ENCODE measurements at regions not wholly inside any gene's neighbourhood (a gene's known extent, or its start where the extent isn't known, plus 50 kb on each side); places are given as distances from the start of the nearest gene placed in this dataset.

- ChIA-PET POLR2A (no interaction called here), CTCF (interaction anchor here (0.7 kb wide), 1 partner anchor 701 kb away, joined by 3 read pairs; no protein-coding TSS in a partner anchor)
- Mint-ChIP-seq H3K4me1 (ENCODE audit: low read depth) (no peaks in the 10 kb centered on the region), H3K36me3 (no peaks in the 10 kb centered on the region), H3K9me3 (peaks cover 10% of the 10 kb centered on the region), H3K4me3 (no peak overlapping the region), H3K27me3 (no peaks in the 10 kb centered on the region), H3K27ac (no peak overlapping the region)
- intact Hi-C loops (cut with micrococcal nuclease) = no loop called here
- DNase-seq = no peak
These were observed 1048.0 kb downstream of the LRFN5 start for GRCh38 chr14:42654707-42655106.

- Mint-ChIP-seq H3K27ac (no peak overlapping the region), H3K4me1 (ENCODE audit: low read depth) (no peaks in the 10 kb centered on the region), H3K4me3 (no peak overlapping the region), H3K9me3 (peaks cover 20% of the 10 kb centered on the region), H3K27me3 (no peaks in the 10 kb centered on the region), H3K36me3 (no peaks in the 10 kb centered on the region)
- no peak for DNase-seq
- ChIA-PET POLR2A (no interaction called here), CTCF (no interaction called here)
- intact Hi-C loops (cut with micrococcal nuclease) = no loop called here
These were observed 1036.1 kb downstream of the LRFN5 start for GRCh38 chr14:42642787-42643186.

GRCh38 chr14:42633504-42634095 lies 1026.9 kb downstream of the LRFN5 start:
- H3K4me1 Mint-ChIP-seq (ENCODE audit: low read depth) = no peaks in the 10 kb centered on the region
- H3K27ac Mint-ChIP-seq = no peak overlapping the region
- POLR2A ChIA-PET = no interaction called here
- H3K4me3 Mint-ChIP-seq = no peak overlapping the region
- no peaks in the 10 kb centered on the region for H3K36me3 Mint-ChIP-seq
- DNase-seq = no peak
- H3K27me3 Mint-ChIP-seq = no peaks in the 10 kb centered on the region
- intact Hi-C loops (cut with micrococcal nuclease) = no loop called here
- CTCF ChIA-PET = interaction anchor here (0.6 kb wide), 1 partner anchor 1786 kb away, joined by 3 read pairs; no protein-coding TSS in a partner anchor
- H3K9me3 Mint-ChIP-seq = no peaks in the 10 kb centered on the region

GRCh38 chr14:42629553-42629952 lies 1022.9 kb downstream of the LRFN5 start:
- intact Hi-C loops (cut with micrococcal nuclease) = no loop called here
- Mint-ChIP-seq H3K4me1 (ENCODE audit: low read depth) (no peaks in the 10 kb centered on the region), H3K27me3 (no peaks in the 10 kb centered on the region), H3K27ac (no peak overlapping the region), H3K4me3 (no peak overlapping the region), H3K36me3 (no peaks in the 10 kb centered on the region), H3K9me3 (no peaks in the 10 kb centered on the region)
- DNase-seq = no peak
- CTCF ChIA-PET = no interaction called here
- POLR2A ChIA-PET = no interaction called here

- DNase-seq = no peak
- Mint-ChIP-seq H3K27ac (no peak overlapping the region), H3K4me3 (no peak overlapping the region), H3K27me3 (no peaks in the 10 kb centered on the region), H3K36me3 (no peaks in the 10 kb centered on the region), H3K9me3 (no peaks in the 10 kb centered on the region), H3K4me1 (ENCODE audit: low read depth) (no peaks in the 10 kb centered on the region)
- CTCF ChIA-PET = no interaction called here
- intact Hi-C loops (cut with micrococcal nuclease) = no loop called here
- POLR2A ChIA-PET = no interaction called here
These were observed 1021.9 kb downstream of the LRFN5 start for GRCh38 chr14:42628602-42629001.

- POLR2A ChIA-PET = no interaction called here
- Mint-ChIP-seq H3K27me3 (no peaks in the 10 kb centered on the region), H3K9me3 (no peaks in the 10 kb centered on the region)
These were observed 1020.3 kb downstream of the LRFN5 start for GRCh38 chr14:42626986-42627385.

GRCh38 chr14:42624980-42625761 lies 1018.5 kb downstream of the LRFN5 start:
- ChIA-PET POLR2A (no interaction called here), CTCF (no interaction called here)
- no peak for DNase-seq
- Mint-ChIP-seq H3K27ac (no peak overlapping the region), H3K4me3 (no peak overlapping the region), H3K4me1 (ENCODE audit: low read depth) (no peaks in the 10 kb centered on the region), H3K27me3 (no peaks in the 10 kb centered on the region), H3K36me3 (no peaks in the 10 kb centered on the region), H3K9me3 (peaks cover under 1% of the 10 kb centered on the region)
- intact Hi-C loops (cut with micrococcal nuclease) = loop anchor here (1.0 kb wide), 1 partner anchor 42 kb away; no protein-coding TSS in a partner anchor

More at GRCh38 chr14:42626986-42627385, 1020.3 kb downstream of the LRFN5 start:
- H3K4me1 Mint-ChIP-seq (ENCODE audit: low read depth) = no peaks in the 10 kb centered on the region
- no peak overlapping the region for H3K4me3 Mint-ChIP-seq
- CTCF ChIA-PET = no interaction called here
- DNase-seq = no peak
- intact Hi-C loops (cut with micrococcal nuclease) = no loop called here
- no peak overlapping the region for H3K27ac Mint-ChIP-seq
- H3K36me3 Mint-ChIP-seq = no peaks in the 10 kb centered on the region

GRCh38 chr14:42617005-42617404 lies 1010.3 kb downstream of the LRFN5 start:
- ChIA-PET CTCF (interaction anchor here (0.9 kb wide), 1 partner anchor 30 kb away, joined by 3 read pairs; no protein-coding TSS in a partner anchor), POLR2A (no interaction called here)
- Mint-ChIP-seq H3K27ac (no peak overlapping the region), H3K36me3 (no peaks in the 10 kb centered on the region), H3K4me1 (ENCODE audit: low read depth) (no peaks in the 10 kb centered on the region), H3K4me3 (no peak overlapping the region), H3K9me3 (peaks cover 6% of the 10 kb centered on the region), H3K27me3 (no peaks in the 10 kb centered on the region)
- DNase-seq = no peak
- intact Hi-C loops (cut with micrococcal nuclease) = no loop called here

- H3K27ac Mint-ChIP-seq = no peak overlapping the region
- POLR2A ChIA-PET = no interaction called here
- H3K4me1 Mint-ChIP-seq (ENCODE audit: low read depth) = no peaks in the 10 kb centered on the region
- no peaks in the 10 kb centered on the region for H3K27me3 Mint-ChIP-seq
- H3K36me3 Mint-ChIP-seq = no peaks in the 10 kb centered on the region
- no peak overlapping the region for H3K4me3 Mint-ChIP-seq
- DNase-seq = no peak
- intact Hi-C loops (cut with micrococcal nuclease) = no loop called here
- H3K9me3 Mint-ChIP-seq = peaks cover 4% of the 10 kb centered on the region
- CTCF ChIA-PET = no interaction called here
These were observed 1000.2 kb downstream of the LRFN5 start for GRCh38 chr14:42606839-42607238.

GRCh38 chr14:42602336-42602845 lies 995.7 kb downstream of the LRFN5 start:
- Mint-ChIP-seq H3K27me3 (no peaks in the 10 kb centered on the region), H3K27ac (no peak overlapping the region), H3K4me1 (ENCODE audit: low read depth) (no peaks in the 10 kb centered on the region), H3K9me3 (peaks cover 12% of the 10 kb centered on the region), H3K4me3 (no peak overlapping the region), H3K36me3 (no peaks in the 10 kb centered on the region)
- CTCF ChIA-PET = no interaction called here
- intact Hi-C loops (cut with micrococcal nuclease) = no loop called here
- DNase-seq = no peak
- POLR2A ChIA-PET = no interaction called here

GRCh38 chr14:42572032-42572431 lies 965.4 kb downstream of the LRFN5 start:
- POLR2A ChIA-PET = no interaction called here
- no peaks in the 10 kb centered on the region for H3K4me1 Mint-ChIP-seq (ENCODE audit: low read depth)
- H3K36me3 Mint-ChIP-seq = no peaks in the 10 kb centered on the region
- no peaks in the 10 kb centered on the region for H3K27me3 Mint-ChIP-seq
- H3K27ac Mint-ChIP-seq = no peak overlapping the region
- H3K4me3 Mint-ChIP-seq = no peak overlapping the region
- H3K9me3 Mint-ChIP-seq = peaks cover 46% of the 10 kb centered on the region
- DNase-seq = no peak
- CTCF ChIA-PET = no interaction called here
- intact Hi-C loops (cut with micrococcal nuclease) = no loop called here

GRCh38 chr14:42569227-42569626 lies 962.6 kb downstream of the LRFN5 start:
- Mint-ChIP-seq H3K4me1 (ENCODE audit: low read depth) (no peaks in the 10 kb centered on the region), H3K27me3 (no peaks in the 10 kb centered on the region), H3K4me3 (no peak overlapping the region), H3K9me3 (peaks cover 24% of the 10 kb centered on the region), H3K27ac (no peak overlapping the region), H3K36me3 (no peaks in the 10 kb centered on the region)
- POLR2A ChIA-PET = no interaction called here
- no peak for DNase-seq
- intact Hi-C loops (cut with micrococcal nuclease) = no loop called here
- CTCF ChIA-PET = no interaction called here

GRCh38 chr14:42565556-42565955 lies 958.9 kb downstream of the LRFN5 start:
- Mint-ChIP-seq H3K4me1 (ENCODE audit: low read depth) (no peaks in the 10 kb centered on the region), H3K4me3 (no peak overlapping the region), H3K27me3 (no peaks in the 10 kb centered on the region), H3K9me3 (peaks cover 8% of the 10 kb centered on the region), H3K36me3 (no peaks in the 10 kb centered on the region), H3K27ac (no peak overlapping the region)
- intact Hi-C loops (cut with micrococcal nuclease) = no loop called here
- CTCF ChIA-PET = no interaction called here
- DNase-seq = no peak
- POLR2A ChIA-PET = no interaction called here

Measured in activated CD4-positive, alpha-beta memory T cell treated with anti-CD3 and anti-CD28 coated beads for 36 hours (primary cell).